NCI-H2196 (cell line): ENCODE measurements at regions not wholly inside any gene's neighbourhood (a gene's known extent, or its start where the extent isn't known, plus 50 kb on each side); places are given as distances from the start of the nearest gene placed in this dataset.

Source experiments
- DNase-seq: peaks from one replicate; lab custom pipeline; 2025; ENCODE audit not compliant: unreplicated experiment; lab: John Stamatoyannopoulos, UW

DNA sequence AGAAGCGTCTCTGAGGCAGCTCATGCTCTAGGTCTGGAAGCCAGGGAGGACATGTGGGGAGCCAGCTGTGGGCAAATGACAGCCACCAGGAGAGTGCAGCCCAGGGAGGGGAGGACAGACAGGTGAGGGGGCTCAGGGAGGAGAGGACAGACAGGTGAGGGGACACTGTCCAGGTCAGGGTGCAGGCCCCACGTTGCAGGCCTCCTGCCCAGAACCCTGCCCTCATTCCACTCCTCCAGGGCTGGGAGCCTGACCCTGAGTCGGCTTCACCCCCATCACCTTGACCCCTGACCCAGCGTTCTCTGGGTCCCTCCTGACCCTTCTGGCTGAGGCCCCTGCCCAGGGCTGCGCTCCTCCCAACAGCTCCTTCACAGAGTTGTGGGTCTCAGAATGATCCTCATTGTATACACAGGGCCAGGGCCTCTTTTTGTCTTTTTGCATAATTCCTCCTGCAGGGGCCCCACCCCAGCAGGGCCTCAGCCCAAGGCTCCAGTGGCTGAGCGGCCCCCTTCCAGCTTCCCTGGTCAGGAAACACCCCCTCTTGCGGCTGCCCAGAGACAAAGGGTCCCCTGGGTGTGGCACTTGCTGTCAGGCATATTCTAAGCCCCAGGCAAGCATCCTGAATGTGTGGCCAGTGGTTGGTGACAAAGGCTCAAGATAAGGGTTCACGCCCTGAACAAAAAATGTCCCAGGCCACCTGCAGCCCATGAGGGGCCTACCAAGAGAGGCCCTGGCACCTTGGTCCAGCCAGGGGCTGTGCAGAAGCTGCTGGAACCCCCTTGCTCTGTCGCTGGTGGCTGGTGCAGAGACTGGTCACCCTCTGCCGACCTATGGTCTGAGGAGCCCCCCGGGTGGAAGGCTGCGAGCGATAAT is 853.0 kb downstream of the BRD1 start:
- DNase-seq: no peak

DNA sequence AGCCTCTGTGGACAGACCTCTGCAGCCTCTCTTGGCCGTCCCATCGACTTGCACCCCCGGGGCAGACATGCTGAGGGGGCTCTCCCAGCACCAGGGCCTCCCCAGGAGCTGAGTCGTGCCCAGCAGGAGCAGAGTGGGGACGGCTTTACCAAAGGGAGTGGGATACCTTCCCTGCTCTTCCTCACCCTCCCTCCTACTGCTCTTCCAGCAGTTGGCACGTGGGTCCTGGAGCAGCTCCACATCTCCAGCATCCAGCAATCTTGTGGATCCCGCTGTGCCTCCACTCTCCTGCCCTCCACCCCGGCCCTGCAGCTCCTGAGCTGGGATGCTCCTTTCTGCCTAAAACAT is 854.0 kb downstream of the BRD1 start:
- no peak for DNase-seq

GRCh38 chr22:48972979-48973693 is 854.5 kb downstream of the BRD1 start:
- DNase-seq: no peak

GRCh38 chr22:48968201-48968959 is 859.3 kb downstream of the BRD1 start:
- DNase-seq: peak; percentile 7

DNA sequence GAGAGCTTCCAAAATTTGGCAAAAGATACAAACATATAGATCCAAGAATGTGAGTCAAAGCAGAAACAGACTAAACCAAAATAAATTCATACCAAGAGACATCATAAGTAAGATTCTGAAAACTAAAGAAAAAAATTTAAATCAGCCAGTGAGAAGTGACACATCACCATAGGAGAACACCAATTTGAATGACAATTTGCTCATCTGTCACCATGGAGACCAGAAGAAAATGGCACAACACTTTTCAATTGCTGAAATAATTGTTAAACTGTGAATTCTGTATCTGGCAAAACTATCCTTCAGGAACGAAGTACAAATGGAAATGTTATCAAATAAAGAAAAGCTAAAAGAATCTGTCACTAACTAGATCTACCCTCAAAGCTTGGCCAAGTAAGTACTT is 864.3 kb downstream of the BRD1 start:
- no peak for DNase-seq

GRCh38 chr22:48961705-48962104 is 866.0 kb downstream of the BRD1 start:
- no peak for DNase-seq

- no peak for DNase-seq
These were observed 866.6 kb downstream of the BRD1 start for GRCh38 chr22:48960980-48961660.

- no peak for DNase-seq
These were observed 867.1 kb downstream of the BRD1 start for GRCh38 chr22:48960576-48960975.

GRCh38 chr22:48959496-48959895 is 868.2 kb downstream of the BRD1 start:
- DNase-seq: no peak

DNA sequence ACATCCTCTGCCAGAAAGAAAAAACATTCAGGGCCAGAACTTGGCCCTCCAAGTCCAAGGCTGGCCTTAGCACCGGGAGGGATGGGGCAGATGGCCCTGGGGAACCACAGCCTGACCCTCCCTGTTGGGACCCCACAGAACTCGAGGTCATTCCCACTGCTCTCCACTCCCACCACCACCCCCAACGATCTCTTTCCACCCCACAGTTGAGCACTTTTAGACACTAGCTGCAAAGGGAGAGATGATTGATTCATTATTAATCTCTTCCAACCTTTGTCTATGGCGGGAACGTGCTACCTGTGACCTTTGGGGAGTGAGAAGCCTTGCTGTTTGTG is 869.7 kb downstream of the BRD1 start:
- DNase-seq: no peak

DNA sequence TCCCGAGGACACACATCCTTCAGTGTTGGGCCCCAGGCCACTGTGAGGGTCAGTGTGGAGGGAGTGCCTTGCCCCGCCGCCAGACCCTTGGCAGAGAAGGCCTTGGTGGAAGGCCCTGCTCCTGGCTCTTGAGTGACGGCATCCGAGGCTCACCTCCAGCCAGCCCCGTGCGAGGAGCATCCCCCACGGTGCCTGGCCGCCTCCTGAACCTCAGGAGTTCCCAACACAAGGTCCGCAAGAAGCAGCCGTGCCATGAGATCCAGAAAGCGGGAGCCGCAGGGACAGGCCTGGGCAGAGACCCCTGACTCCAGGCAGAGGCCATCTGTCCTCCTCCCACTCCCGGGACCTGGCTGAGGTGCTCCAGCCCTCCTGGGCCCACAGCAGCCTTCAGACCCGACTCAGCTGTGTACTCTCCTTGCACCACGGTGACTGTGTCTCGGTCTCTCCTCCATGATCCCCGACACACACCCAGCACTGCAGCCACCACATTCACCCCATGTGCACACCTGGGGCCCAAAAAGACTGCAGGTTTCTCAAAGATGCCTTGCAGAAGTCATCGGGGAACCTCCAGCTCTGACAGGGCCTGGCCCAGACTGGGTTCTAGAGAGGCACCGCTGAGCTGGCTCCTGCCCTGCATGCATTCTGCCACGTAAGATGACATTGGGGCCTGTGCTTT is 870.2 kb downstream of the BRD1 start:
- no peak for DNase-seq

DNA sequence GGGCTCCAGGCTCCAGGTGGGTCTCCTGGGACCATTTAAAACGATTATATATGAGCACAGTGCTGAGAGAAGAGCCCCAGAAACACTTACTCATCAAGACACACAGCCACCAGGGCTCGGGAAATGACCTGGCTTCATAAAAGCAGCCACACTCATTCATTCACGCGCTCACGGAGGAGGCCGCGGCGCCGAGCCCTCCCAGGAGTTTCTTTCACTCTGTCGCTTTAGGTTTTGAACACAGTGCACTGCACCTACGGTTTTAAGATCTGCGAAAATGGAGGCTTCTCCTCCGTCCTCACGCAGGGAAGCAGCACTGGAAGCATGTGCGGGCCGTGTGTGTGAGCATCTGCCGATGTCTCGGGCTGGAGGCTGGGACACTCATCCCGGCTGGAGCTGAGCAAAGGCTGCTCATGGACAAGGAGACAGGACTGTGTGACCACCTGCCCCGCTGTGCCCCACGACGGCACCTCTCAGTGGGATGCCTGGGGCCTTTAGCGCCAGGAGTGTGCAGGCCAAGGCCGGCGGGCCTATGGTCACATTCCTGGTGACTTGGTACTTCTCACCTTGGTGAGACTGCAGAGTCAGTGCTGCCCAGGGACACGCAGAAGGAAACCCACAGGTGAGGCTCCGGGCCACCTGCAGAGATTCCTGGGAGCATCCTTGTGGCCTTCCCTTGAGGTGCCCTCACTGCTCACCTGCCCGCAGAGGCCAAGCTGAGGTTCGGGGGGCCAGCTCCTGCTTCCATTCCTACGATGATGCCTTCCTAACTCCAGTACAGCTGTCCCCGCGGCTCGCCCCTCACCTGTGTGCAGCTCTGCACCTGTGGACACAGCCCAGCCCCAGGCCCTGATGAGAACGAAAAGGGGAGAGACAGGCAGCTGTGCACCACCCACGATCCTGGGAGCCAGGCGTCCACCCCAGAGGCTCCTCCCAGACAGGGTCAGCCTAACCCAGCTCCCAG is 872.0 kb downstream of the BRD1 start:
- DNase-seq: no peak

GRCh38 chr22:48954781-48955311 is 872.8 kb downstream of the BRD1 start:
- DNase-seq: no peak

- no peak for DNase-seq
These were observed 873.8 kb downstream of the BRD1 start for GRCh38 chr22:48953830-48954229.

DNA sequence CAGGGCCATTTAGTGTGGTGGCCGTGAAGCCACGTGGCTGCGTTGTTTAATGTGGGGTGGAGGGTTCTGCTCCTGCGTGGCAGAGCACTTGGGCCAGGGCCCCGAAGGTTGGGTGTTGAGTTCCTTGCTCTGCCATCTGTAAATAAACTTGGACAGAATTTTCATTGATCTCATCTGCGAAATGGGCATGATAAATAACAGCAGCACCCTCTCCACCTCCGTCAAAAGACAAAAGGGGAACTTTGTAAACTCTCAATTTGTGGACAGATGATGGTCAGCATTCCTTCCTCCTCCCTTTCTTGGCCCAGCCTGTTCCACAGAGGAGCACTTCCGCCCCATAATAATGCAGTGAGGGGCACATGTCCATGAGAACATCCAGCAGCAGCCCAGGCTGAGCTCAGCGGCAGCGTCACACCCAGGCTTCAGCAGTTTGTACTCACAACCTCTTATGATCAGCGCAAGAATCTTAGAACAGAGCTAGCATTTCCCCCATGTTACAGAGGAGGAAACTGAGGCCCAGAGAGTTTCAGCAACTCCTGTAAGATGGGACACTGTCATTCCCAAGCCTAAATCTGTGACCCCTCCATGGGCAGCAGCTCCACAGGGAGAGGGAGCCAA is 874.5 kb downstream of the BRD1 start:
- no peak for DNase-seq

DNA sequence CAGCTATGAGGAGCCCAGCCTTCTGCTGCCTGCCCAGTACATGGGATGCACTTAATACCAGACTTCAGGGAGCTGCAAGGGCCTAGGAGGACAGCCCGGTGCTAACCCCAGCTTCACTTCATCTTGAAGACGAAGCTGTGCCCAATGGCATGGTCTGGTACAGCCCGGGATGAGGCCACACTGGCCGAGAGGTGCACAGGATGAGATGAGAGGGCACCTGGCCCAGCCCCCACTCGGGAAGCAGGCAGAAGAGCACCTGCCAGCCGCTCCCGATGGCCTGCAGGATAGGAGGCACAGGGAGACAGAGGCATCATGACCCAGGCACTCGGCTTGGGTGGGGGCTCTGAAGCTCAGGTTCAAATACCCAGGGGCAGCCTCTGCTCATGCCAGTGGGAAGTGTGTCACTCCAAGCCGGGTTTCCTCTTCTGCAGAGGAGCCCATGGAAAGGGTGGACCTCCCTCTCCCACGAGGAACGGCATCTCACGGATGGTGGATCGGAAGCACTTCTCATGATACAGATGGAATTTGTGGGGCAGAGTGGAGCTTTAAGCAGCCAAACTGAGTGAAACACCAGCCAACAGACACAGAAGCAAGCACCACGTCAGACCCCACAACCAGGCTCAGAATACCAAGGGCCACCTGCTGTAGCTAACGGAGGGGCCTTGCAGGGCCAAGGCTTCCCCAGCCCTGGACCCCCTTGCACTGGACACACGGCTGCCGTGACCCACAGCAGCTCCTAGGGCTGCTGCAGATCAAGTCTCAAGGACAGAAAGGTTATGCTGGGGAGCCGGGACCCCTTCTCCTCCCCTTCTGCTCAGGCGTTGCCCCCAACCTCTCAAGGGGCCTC is 875.2 kb downstream of the BRD1 start:
- DNase-seq: no peak

DNA sequence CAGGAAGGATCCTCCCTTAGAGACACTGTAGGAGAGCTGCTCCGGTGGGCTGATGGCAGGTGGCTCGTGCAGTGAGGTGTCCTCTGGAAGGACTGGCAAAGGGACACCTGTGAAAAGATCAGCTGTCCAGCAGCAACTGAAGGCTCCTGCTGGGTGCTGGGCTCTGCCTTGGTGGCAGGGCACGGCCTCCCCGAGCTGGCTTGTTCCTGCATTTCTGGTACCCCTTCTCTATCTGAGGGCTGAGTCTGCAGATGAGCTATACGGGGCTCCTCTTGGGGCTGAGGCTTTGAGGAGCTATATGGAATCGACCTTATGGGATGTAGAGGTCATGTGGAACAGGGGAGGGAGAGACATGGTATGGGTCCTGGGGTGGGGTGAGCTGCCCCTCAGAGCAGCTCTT is 875.8 kb downstream of the BRD1 start:
- no peak for DNase-seq
